AML-193 (cell line): ENCODE measurements at regions not wholly inside any gene's neighbourhood (a gene's known extent, or its start where the extent isn't known, plus 50 kb on each side); places are given as distances from the start of the nearest gene placed in this dataset.

Source experiments
- DNase-seq, 2 experiments: peaks; one replicate each; lab custom pipeline; 2025; lab: John Stamatoyannopoulos, UW

DNA sequence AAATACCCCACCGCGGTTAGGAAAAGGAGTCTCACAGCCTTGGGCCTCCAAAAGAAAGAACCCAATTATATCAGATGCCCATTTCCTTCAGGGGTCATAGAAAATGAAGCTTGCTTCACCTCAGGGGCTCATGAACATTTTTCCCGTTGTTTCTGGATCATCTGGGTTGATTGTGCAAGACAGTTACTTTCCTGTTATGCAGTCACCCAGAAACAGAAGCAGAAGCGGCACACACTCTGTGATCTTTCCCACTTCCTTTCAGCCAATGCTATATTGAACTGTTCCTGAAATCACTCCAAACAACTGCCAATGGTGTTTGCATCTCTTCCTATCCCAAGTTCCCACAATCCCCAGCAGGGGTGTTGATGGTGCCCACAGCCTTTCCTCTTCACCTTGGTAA is 295.6 kb upstream of the RASGRP1 start:
- peak in 1 of 2 experiments; percentile 5 for DNase-seq

DNA sequence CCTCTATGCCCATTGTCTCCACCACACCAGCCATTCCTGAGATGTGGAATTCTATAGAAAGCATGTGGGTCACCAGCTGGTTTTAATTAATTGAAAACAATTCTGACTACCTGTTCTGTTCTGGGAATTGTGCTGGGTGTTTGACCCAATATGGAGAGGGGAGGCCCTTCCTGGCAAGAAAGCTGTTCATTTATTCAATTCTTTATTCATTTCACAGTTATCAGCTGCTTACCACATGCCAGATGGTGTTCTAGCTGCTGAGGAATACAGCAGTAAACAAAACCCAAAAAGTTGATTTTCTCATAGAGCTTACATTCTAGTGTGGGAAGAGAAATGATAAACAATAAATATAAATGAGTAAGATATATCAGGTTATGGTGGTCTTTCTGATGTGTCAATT is 296.1 kb upstream of the RASGRP1 start:
- DNase-seq: no peak

DNA sequence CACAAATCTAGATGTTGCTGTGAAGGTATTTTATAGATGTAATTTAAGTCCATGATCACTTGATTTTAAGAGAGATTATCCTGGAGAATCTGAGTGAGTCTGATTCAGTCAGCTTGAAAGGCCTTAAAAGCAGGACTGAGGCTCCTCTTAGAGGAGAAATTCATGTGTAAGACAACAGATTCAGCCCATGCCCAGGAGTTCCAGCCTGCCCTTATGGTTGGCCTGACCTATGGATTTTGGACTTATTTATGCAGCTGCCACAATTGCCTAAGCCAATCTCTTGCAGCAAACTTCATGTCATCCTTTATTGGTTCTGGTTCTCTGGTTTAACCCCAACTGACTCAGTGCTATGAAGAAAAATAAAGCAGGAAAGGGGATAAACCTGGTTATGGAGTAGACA is 296.5 kb upstream of the RASGRP1 start:
- no peak for DNase-seq

DNA sequence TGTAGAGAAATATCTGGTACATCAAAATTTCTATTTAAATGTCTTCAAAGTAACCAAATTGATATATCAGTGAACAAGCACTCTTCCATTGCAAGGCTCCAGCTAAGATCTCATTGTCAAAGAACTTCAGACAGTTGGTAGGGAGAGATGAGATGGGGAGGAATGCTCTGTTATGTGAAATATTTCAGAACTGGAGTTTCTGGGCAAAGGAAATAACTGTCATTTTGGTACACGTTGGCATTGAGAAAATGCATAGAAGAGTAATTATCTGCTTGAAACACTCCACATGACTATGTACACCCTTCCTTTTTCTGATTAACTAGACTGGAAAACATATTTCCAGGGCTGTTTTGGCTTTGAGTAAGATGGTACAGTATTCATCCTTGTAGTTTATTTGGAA is 297.5 kb upstream of the RASGRP1 start:
- DNase-seq: no peak

DNA sequence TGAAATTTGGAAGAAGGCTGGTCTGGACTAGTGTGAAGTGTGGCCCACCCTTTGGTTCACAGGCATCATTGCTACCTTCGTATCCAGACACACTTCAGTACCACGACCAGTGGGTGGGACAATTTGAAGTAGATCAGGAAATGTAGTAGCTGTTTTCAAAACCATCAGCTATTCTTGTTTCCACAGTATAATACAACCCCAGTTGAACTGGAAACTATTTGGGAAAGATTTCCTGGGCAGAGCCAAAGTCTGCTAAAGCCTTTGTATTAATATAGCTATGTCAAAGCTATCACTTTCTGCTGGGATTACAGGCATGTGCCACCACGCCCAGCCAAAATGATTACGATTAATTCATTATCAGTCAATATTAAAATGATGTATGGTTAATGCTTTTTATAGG is 298.8 kb upstream of the RASGRP1 start:
- no peak for DNase-seq

DNA sequence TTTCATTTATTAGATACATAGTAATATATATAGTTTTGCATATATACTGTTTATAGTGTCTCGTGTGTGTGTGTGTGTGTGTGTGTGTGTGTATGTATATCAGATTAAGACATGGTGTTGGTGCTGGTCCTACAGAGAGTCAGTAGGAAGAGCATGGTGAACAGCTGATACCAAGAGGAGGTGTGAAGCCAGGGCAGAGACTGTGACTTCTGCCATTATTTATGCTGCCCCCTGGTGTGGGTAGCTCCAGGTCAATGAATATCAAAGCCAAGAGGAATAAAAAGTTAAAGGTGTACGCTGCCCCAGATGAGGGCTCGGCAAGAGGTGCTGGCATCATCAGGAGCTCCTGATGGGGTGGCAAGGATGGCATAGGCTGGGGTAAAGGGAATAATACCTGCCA is 299.5 kb upstream of the RASGRP1 start:
- DNase-seq: no peak

DNA sequence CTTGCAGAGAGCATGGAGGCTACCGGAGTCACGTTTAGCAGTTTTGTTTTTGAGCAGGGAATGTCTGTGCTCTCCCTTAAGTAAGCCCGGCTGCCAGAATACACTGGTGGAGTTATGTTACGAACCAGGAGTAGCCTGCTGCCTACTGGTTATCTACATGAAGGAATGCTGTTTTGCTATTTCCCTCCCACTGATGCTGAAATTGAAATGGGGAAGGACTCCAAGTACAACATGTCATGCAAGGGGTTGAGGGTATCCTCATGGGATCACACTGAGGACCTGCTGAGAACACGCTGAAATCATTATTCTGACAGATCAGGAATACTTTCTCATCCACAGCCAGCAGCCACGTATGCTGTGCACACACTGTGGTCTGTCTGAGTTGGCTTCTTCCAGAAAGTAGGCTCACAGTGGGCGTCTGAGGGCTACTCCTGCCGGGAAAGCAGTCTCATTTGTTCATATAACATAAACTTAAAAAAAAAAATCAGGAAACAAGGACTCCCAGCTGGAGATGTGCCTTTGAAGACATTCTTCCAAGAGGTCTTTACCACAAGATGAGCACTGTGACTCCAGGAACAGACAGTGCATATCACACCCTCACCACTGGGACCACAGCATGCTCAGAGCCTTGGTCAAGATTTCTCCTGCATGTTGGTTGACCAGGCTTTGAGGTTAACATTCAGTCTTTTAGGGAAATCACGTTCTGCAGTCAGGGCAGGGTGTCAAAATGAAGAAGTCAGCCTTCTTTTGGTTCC is 300.4 kb upstream of the RASGRP1 start:
- DNase-seq: no peak

DNA sequence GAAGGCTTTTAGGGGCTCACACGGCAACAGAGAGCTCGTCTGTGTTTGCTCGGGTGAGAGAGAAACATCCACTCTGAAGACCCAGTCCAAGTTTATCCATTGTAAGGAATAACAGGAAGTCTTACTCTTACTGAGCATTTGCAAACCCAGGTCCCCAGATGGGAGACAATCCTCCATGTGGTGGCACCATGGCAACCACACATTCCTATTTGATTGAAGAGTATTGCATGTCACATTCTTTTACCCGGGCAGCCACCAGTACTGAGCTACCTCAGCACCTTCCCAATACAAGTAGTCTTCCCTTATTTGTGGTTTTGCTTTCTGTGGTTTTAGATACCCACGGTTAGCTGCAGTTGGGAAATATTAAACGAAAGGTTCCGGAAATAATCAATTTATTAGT is 302.9 kb upstream of the RASGRP1 start:
- no peak for DNase-seq

DNA sequence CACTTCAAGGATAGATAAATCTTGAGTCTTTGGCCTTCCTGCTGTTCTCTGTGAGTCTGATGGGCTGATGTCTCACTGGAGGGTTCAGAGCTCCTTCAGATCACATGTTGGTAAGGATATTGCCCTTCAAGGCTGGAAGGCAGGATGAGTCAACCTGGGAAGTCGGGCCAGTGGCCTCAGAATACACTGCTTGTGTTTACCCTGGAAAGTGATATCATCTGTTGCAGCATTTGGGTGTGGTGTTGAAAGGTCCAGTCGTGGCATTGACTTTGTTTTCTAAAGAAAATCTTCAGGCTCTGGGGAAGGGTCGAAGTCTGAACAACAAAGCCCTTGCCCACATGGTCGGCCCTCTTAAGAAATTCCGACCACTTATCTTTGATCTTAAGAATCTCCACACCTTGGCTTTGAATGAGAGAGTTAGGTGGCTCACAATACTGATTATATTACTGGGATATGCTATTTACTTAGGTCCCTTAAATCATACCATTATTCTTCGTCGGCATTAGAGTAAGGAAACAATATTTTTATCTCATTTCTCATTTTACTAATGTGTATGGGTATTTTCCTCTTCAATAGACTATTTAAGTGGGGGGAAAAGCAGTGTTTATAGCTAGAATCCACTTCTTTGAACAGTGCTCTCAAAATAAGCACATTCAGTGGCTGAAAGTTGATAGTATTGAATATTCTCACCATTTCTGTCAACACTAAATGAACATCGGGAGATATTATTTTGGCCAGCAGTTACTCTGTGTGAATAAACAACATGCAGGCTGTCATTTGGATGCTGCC is 303.9 kb upstream of the RASGRP1 start:
- no peak for DNase-seq

DNA sequence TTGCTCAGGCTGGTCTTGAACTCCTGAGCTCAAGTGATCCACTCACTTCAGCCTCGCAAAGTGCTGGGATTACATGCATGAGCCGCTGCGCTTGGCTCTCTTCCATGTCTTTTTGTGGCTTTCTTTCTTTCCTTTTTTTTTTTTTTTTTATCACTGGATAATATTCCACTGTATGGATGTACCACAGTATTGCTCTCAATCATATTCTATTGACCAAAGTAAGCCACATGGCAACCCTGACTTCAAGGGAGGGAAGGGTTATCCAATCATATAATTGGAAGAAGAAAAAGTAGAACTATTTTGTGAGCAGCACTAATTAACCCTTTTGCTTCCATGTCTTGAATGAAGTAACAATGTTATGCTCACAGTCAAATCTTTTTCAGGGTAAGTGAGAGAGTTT is 307.0 kb upstream of the RASGRP1 start:
- no peak for DNase-seq

DNA sequence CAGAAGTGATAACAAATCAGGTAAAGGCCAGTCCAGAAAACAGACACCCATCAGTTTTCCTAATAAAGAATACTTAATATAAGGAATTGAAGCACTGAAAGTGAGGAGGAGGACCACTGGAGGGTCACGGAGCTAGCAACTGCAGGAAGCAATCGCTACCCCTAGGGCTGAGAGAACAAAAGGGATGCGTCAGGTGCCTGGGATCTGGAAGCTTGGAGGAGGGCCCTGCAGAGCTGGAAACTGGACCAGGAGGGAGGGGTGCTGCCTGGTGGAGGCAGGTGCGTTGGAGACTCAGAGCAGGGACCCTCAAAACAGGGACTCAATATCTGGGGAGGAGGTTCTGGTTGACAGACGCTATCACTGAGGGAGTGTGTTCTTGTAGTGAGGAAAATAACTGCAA is 308.1 kb upstream of the RASGRP1 start:
- DNase-seq: no peak

DNA sequence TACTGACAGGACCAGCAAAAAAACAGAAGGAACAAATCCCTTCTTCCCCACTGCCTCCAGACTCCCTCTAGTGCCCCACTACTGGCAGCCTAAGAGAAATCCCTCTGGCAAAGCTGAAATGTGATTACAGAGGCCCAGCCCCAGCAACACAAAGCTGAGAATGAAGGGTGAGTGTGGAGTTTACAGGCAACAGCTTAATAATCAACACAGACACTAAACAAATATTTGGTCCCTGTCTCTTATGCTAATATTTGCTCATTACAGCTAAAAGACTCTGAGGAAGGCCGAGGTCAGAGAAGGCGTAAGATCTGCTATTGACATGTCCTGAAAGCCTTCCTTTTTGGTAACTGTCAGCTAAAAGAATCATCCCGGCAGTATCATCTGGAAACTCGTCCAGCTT is 308.5 kb upstream of the RASGRP1 start:
- no peak for DNase-seq

DNA sequence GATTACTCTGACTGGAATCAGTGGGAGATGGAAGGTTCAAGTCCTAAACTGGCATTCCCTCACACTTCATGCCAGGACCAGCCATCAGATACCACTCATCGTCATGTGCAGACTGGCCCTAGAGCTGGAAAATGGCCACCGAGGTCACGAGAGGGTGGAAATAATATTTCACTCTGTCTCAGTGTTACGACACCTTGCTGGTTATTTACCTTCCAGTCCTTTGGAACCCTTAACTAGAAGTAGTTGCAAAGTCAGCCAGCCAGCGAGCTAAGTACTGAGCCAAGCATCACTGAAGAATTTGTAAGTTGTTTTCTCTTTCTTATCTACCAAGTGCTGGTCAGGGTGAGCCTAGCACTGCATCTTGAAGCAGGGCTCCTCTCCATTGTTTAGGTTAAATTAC is 309.9 kb upstream of the RASGRP1 start:
- DNase-seq: no peak

DNA sequence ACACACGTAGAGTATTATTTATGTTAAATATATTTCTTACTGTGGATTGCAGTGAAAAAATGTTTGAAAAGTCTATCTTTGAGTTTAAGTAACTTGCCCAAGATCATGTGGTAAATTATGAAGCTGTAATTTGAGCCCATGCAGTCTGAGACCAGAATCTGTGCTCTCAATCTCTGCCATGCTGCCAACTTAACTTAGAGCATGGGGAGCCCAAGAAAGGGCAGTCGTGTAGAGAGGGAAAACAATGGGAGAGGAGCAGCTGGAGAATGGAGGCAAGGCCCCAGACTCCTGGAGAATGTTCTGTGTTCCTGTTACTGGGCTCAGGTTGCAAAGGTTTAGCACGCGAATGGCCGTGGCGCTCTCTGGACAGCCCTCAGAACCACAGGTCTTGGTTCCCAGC is 311.6 kb upstream of the RASGRP1 start:
- no peak for DNase-seq

DNA sequence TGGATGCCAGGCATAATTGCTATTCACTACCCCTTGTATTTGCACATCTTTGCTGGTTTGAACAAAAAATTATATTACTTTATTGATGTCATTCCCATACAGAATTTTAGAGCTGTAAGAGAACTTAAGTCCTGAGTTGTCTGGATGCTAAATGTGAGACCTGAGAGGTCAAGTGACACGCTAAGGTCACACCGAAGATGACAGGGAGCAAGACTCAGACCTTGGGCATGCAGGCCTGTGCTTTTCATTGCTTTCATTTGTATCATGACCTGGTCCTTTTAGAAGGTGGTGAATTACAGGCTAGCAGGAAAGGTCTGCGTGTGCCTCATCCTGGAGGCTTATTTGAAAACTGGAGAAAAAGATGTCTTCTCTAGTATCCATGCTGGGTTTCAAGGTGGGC is 312.0 kb upstream of the RASGRP1 start:
- DNase-seq: no peak

DNA sequence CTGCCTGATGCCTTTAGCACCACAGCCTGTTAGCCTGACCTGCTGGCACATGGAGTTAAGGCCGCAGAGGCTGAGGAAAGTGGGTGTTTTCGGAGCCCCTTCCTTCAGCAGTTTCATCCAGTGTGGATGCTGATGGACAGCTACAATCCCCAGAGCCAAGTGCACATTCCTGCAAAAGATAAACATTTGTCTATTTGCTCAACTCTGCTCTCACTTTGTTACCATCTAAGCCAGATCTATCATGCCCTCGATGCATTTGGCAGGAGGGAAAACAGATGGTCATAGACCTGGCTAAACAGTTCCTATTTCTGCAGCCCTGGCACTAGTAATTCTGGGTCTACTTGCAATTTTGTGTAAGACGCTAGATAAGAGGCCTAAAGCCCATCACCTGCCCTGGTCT is 312.9 kb upstream of the RASGRP1 start:
- DNase-seq: no peak

DNA sequence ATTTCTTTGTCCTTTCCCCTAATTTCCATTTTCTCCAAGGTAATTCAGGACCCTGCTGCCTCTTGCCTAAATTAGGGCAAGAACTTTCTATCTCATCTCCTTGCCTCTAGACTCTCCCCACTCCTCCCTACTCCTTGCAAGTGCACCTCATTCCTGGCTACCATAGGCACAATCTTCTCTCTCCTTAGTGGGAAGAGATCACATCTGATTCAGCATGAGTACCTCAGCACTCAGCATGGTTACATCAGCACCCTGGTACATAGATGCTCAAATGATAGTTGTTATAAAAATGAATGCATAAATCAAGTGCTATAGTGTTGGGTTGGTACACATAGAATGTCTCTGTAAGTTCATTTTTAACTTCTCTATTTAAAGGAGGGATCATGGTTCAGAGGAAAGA is 313.4 kb upstream of the RASGRP1 start:
- DNase-seq: no peak

DNA sequence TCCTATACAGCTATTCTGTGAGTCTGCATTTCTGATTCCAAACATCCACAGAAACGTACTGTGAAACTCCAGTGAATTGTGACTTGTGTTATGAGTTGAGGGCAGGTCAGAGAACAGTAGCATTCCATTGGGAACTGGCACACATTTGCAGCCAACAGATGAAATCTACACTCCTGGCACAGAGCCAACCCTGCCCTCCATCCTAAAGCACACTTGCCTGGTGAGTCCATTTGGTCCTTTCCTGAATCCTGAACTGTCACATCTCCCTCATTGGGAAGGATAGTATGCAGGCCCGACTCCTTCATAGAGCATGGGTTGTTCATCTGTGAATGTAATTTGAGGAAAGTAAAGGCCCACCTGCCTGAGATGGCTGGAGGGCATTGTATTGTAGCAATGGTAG is 314.3 kb upstream of the RASGRP1 start:
- no peak for DNase-seq

DNA sequence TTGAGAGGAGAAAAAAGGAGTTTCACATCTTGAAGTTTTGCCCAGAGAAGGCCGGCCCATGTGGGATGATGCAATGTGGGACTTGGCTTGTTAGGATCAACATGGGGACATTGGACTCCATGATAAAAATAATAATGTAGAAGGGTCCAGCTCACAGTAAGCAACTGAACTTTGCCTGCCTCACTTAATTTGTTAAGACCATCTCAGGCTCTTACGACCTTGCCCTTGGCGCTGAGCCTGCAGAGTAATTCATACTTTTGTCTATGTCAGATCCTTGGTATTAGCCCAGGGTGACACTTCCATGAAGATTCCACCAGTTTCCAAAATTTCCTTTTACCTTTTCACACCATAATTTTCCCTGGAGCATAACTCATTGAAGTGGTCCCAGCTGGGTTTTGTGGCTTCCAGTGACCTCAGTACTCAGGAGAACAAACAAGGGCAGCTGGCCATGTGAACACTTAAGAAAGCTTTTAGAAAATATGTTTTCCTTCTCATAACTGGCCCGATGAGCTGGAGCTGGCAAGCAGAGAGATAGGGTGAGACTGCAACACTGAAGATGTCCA is 315.4 kb upstream of the RASGRP1 start:
- no peak for DNase-seq

DNA sequence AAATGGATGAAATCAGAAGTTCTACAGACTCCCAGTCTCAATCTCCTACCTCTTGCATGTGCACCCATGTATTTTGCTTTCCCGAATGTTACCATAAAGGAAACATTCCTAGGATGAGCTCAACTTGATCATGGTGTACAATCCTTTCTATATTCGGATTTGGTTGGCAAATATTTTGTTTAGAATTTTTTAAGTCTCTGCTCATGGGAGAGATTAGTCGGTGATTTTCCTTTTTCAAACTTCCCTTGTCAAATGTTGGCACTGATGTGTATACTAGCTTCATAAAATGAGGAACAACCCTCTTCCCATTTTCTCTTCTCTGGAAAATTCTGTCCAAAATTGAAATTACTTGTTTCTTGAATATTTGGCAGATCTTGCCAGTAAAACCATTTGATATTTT is 317.6 kb upstream of the RASGRP1 start:
- DNase-seq: no peak

DNA sequence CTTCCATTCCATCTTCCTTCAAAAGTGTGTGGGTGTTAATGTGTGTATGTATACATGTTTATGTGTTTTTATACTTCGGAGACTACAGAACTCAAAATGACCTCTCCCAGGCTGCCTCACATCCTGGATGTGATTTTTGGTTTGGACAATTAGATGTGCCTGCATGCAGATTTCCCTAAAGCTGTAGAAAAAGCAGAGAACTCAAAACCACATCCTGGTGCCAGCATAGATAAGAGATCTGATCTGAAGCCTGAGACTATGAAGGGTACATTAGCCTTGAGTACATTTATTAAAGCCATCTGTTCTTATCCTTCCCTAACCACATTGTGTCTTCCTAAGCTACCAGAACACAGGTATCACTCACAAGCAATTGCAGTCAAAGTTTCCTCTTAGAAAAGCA is 319.4 kb upstream of the RASGRP1 start:
- no peak for DNase-seq

DNA sequence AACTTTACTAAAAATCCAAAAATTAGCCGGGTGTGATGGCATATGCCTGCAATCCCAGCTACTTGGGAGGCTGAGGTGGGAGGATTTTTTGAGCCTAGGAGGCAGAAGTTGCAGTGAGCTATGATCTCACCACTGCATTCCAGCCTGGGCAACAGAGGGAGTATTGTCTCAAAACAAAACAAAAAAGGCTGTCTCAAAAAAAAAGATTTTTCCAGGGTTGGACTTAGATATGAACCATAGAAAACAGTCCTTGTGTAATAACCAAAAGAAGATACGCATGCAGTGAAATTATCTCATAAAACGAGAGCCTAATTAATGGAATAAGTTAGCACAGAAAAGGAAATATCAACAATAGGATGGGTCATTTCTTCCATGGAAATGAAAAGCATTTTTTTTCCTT is 320.4 kb upstream of the RASGRP1 start:
- DNase-seq: no peak

DNA sequence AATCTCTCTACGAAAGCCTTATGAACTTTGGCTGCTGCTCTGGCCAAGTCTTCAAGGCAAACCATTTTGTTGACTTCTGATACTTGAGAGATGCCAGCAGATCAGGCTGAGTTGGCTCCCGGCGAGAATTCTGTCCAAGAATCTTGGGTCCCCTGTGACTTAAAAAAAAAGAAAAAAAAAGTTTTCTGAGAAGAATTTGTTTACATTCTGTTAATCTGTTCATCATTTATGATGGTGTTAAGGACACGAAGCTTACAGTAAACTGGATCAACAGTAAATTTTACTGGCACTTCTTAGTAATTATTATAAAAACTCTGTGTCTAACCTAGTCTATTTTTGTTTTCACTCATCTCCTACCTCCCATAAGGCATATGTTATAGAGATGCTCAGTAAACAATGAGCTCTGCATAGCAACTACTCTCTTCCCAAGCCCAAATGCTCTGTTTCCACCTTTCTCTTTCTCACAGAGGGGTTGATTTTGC is 320.9 kb upstream of the RASGRP1 start:
- no peak for DNase-seq
